ENCODE measurements at regions not wholly inside any gene's neighbourhood (a gene's known extent, or its start where the extent isn't known, plus 50 kb on each side); places are given as distances from the start of the nearest gene placed in this dataset.

- no peak for TF ChIP-seq CTCF (IDR thresholded peaks at IDR 0.05)
- TF ChIP-seq, protein P1, sequence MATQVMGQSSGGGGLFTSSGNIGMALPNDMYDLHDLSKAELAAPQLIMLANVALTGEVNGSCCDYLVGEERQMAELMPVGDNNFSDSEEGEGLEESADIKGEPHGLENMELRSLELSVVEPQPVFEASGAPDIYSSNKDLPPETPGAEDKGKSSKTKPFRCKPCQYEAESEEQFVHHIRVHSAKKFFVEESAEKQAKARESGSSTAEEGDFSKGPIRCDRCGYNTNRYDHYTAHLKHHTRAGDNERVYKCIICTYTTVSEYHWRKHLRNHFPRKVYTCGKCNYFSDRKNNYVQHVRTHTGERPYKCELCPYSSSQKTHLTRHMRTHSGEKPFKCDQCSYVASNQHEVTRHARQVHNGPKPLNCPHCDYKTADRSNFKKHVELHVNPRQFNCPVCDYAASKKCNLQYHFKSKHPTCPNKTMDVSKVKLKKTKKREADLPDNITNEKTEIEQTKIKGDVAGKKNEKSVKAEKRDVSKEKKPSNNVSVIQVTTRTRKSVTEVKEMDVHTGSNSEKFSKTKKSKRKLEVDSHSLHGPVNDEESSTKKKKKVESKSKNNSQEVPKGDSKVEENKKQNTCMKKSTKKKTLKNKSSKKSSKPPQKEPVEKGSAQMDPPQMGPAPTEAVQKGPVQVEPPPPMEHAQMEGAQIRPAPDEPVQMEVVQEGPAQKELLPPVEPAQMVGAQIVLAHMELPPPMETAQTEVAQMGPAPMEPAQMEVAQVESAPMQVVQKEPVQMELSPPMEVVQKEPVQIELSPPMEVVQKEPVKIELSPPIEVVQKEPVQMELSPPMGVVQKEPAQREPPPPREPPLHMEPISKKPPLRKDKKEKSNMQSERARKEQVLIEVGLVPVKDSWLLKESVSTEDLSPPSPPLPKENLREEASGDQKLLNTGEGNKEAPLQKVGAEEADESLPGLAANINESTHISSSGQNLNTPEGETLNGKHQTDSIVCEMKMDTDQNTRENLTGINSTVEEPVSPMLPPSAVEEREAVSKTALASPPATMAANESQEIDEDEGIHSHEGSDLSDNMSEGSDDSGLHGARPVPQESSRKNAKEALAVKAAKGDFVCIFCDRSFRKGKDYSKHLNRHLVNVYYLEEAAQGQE (IDR thresholded peaks at IDR 0.05; ENCODE audit: insufficient read depth in 1 of 2, low read depth in 2 of 2, low read length in 1 of 2): no peak
- no peak for TF ChIP-seq POLR2AphosphoS5 (IDR thresholded peaks at IDR 0.05; ENCODE audit: low read depth, low read length)
These were observed 383.5 kb upstream of the LCORL start for GRCh38 chr4:18405054-18405453.

Measured in Panc1 (cell line).